Stimulated activated effector memory CD8-positive, alpha-beta T cell treated with anti-CD3 and anti-CD28 coated beads, Interleukin-12 subunit alpha, Interleukin-12 subunit beta, amount 100 ng/mL, for 72 hours (primary cell): ENCODE measurements at regions not wholly inside any gene's neighbourhood (a gene's known extent, or its start where the extent isn't known, plus 50 kb on each side); places are given as distances from the start of the nearest gene placed in this dataset.
"Not testable (repeated sequence)": the region's sequence is repeated elsewhere in the genome, so short reads cannot be mapped to it uniquely, and the experiment has no call there.

ENCODE experiments used
- ATAC-seq: fragments of 150-1000 bp; cut with Tn5 transposase; 2 replicates; pipeline ENCODE4 v1.10.0; 2021
- DNase-seq, 2 donors: peaks; one replicate each; pipeline ENCODE4 v3.0.0; 2021 to 2022; ENCODE audit warnings: low spot score in 2 of 2
- H3K27ac Mint-ChIP-seq: one replicate; pipeline ENCODE4 v1.8.0; 2022; ENCODE audit warnings: mild to moderate bottlenecking, mixed read lengths
- H3K36me3 Mint-ChIP-seq: one replicate; pipeline ENCODE4 v1.8.0; 2022; ENCODE audit warnings: mild to moderate bottlenecking, mixed read lengths
- H3K4me1 Mint-ChIP-seq: one replicate; pipeline ENCODE4 v1.8.0; 2022; ENCODE audit warnings: mixed read lengths
- H3K4me3 Mint-ChIP-seq: one replicate; pipeline ENCODE4 v1.8.0; 2022; ENCODE audit warnings: mild to moderate bottlenecking, mixed read lengths
- H3K9me3 Mint-ChIP-seq: one replicate; pipeline ENCODE4 v1.8.0; 2022; ENCODE audit warnings: mixed read lengths

DNA sequence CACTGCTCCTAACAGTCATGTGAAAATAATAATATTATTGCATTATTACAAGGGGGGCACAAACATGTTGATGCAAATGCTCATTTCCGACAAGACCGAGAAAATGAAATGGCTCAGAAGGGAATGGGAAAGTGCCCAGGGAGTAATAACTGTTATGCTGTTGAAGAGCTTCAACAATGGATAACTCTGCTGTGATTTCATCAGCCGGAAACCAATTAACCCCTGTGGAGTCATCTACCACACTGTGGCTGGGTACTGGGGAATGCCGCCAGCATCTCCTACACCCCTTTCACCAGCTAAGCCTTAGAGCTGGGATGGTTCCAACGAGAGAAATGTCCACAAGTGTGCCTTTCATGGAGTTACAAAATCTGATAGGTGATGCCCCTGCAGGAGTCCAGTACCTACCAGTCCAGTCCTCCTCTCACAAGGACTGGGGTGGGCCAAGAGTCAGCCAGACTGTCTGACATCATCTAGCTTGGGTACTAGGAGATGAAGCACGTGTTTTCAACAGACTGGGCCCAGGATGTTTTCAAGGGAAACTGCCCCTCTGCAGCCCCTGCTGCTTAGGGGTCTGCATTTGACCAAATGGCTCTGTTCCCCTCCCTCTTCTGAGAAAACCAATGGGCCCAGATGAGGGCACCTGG is 509.3 kb upstream of the CCDC196 start:
- no peak overlapping the region for H3K4me3 Mint-ChIP-seq
- H3K4me1 Mint-ChIP-seq = no peaks in the 10 kb centered on the region
- DNase-seq = no peak
- no peaks in the 10 kb centered on the region for H3K36me3 Mint-ChIP-seq
- H3K9me3 Mint-ChIP-seq = peaks cover 5% of the 10 kb centered on the region
- H3K27ac Mint-ChIP-seq = no peak overlapping the region
- no peak for ATAC-seq

DNA sequence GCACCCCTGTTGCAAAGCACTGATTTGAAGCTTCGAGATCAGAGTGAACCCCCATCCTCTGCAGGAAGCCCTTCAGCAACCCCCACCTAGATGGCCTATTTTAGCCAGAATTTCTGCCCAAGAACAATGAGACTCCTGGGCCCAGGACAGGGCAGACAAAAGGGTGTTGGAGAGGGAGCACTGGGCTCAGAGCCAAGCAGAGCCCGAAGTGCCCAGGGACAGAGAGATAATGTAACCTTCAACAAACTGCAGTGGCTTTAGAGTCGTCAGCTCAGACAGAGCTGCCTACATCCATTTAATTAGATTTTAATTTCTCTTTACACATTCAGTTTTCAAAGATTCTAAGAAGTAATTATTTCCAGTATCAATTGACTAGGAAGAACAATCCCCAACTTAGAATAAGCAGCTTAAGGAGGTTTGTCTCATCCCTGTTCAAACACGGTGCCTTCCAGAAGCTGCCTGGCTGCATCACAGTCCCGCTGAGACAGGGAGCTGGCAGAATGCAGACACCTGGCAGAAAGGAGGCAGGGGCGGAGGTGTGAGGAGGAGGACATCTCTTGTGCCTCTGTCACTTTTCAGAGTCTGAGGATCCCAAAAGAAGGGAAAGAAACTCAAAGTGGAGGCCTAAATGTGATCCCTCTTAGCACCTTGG is 504.9 kb upstream of the CCDC196 start:
- ATAC-seq = no peak
- H3K36me3 Mint-ChIP-seq = no peaks in the 10 kb centered on the region
- no peak overlapping the region for H3K4me3 Mint-ChIP-seq
- DNase-seq = no peak
- no peak overlapping the region for H3K27ac Mint-ChIP-seq
- H3K4me1 Mint-ChIP-seq = peaks cover 8% of the 10 kb centered on the region
- peaks cover 5% of the 10 kb centered on the region for H3K9me3 Mint-ChIP-seq

DNA sequence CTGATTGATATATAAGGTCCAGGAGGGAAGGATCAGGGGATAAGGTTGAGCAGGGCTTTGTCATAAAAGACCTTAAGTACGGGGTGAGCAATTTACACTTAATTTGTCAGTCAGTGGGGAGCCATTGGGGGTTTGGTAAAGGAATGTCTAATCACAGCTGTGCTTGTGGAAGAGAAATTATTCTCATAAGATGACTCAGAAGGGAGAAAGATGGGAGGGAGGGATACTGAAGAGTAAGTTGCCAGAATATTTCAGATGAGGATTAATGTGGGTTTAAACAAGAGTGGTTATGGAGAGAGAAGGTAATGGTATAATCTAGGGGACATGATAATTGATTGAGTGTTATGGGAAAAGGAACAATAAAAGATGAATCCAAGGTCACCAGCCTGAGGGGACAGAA is 500.1 kb upstream of the CCDC196 start:
- Mint-ChIP-seq H3K36me3 (no peaks in the 10 kb centered on the region), H3K9me3 (no peaks in the 10 kb centered on the region), H3K27ac (no peak overlapping the region), H3K4me3 (no peak overlapping the region), H3K4me1 (peaks cover 13% of the 10 kb centered on the region)
- DNase-seq (no peak), ATAC-seq (no peak)

DNA sequence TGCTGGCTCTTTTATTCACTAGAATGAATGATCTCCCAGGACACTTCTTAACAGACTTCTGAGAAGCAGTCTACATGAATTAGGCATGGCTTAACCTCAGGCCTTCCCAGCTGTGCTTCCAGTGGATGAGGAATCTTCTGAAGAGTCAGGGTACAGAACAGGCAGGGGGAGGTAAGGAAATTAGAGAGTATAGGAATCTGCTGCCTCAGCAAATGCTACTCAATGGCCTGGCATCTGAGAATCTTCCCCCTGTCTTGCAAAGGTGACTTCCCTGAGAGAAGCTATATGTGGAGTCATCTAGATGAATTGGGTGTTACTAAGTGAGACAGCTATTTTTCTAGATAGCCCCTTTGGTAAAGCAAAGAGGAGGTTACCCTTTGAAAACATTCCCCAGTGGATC is 496.2 kb upstream of the CCDC196 start:
- H3K4me3 Mint-ChIP-seq = no peak overlapping the region
- H3K4me1 Mint-ChIP-seq = peaks cover 35% of the 10 kb centered on the region
- no peak for ATAC-seq
- no peaks in the 10 kb centered on the region for H3K9me3 Mint-ChIP-seq
- DNase-seq = no peak
- H3K36me3 Mint-ChIP-seq = no peaks in the 10 kb centered on the region
- H3K27ac Mint-ChIP-seq = no peak overlapping the region

DNA sequence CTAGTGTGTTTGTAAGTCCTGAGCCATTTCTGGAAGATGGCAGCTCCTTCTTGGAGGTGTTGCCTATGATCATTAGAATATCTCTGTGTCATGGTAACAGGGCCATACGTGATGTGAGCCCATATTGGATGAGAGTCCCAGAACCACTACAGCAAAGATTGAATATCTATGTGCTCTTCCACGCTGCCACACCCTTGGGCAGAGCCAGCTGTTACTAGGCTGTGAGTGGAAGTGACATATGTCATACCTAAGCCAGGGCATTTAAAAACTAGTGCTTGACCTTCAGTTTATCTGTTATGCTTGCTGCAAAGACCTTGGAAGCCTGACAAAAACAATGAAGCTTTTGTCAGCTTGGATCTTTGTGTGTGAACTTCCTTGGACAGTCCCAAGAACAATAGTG is 495.1 kb upstream of the CCDC196 start:
- H3K4me3 Mint-ChIP-seq = no peak overlapping the region
- no peaks in the 10 kb centered on the region for H3K9me3 Mint-ChIP-seq
- no peak for DNase-seq
- H3K4me1 Mint-ChIP-seq = peaks cover 29% of the 10 kb centered on the region
- no peak overlapping the region for H3K27ac Mint-ChIP-seq
- ATAC-seq = no peak
- no peaks in the 10 kb centered on the region for H3K36me3 Mint-ChIP-seq

DNA sequence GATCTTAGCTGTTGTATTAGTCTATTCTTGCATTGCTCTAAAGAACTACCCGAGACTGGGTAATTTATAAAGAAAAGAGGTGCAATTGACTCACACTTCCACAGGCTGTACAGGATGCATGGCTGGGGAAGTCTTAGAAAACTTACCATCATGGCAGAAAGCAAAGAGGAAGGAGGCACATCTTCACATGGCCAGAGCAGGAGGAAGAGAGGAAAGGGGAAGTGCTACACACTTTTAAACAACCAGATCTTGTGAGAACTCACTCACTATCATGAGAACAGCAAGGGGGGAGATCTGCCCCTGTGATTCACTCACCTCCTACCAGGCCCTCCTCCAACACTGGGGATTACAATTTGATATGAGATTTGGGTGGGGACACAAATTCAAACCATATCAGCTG is 494.2 kb upstream of the CCDC196 start:
- H3K36me3 Mint-ChIP-seq, H3K27ac Mint-ChIP-seq, H3K4me3 Mint-ChIP-seq, DNase-seq, H3K9me3 Mint-ChIP-seq, ATAC-seq: not testable (repeated sequence)
- H3K4me1 Mint-ChIP-seq = peaks cover 22% of the 10 kb centered on the region

DNA sequence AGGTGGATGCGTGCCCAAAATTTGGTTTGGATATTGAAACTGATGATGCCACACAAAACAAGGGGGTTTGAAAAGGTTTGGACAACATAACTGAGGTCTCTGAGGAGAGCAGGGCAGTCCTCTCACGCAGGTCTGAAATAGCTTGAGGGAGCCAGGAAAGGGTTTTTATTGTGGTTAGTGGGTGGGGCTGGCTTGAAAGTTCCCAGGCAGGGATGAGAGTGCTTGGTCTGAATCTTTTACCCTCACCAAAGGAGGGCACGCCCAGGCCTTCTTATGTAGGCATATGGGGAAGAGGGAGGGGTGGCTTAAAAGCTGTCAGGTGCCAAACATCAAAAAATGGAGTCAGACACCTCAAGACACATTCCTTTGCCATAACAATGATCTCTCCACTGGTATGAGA is 493.1 kb upstream of the CCDC196 start:
- Mint-ChIP-seq H3K9me3 (no peaks in the 10 kb centered on the region), H3K27ac (no peak overlapping the region), H3K4me3 (no peak overlapping the region), H3K36me3 (no peaks in the 10 kb centered on the region), H3K4me1 (peaks cover 22% of the 10 kb centered on the region)
- DNase-seq = no peak
- ATAC-seq = no peak

DNA sequence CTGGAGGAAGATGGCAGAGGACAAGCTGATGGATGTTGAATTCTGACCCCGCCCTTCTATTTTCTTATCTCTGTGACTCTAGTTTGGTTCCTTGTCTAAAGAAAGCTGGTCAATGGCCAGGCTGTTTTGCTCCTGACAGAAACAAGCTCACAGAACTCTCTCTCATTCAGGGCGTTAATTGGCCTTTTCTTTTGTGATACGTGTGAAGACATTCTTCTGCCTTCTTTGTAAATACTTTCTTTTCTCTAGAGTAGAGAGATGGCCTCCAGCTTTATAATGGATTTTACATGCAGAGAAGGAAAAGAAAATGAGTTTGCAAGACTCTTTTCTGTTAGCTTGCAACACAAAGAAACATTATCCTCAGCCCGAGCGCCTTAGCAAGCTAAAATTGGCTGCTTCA is 492.2 kb upstream of the CCDC196 start:
- peaks cover 22% of the 10 kb centered on the region for H3K4me1 Mint-ChIP-seq
- H3K4me3 Mint-ChIP-seq = no peak overlapping the region
- ATAC-seq (no peak), DNase-seq (no peak)
- H3K27ac Mint-ChIP-seq = no peak overlapping the region
- no peaks in the 10 kb centered on the region for H3K9me3 Mint-ChIP-seq
- no peaks in the 10 kb centered on the region for H3K36me3 Mint-ChIP-seq

DNA sequence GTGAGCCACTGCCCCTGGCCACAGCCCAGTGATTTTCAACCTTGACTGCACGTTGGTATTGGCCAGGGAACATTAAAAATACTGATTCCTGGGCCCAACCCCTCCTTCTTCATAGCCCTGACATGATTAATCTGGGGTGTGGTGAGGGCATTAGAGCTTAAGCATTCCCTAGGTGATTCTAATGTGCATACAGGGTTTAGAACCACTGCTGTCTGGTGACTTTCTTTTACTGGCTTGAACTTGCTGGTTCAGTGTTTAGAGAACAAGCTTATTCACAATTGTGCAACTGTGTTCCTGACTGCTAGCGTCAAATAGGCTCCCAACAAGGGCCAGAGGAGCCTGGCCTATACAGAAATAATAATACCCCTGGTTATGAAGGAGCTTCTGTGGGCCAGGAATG is 488.8 kb upstream of the CCDC196 start:
- H3K9me3 Mint-ChIP-seq = peaks cover 13% of the 10 kb centered on the region
- no peak for DNase-seq
- ATAC-seq = no peak

GRCh38 chr14:65999865-66000264 is 486.3 kb upstream of the CCDC196 start:
- Mint-ChIP-seq H3K27ac (no peak overlapping the region), H3K9me3 (peaks cover 16% of the 10 kb centered on the region), H3K4me3 (no peak overlapping the region), H3K36me3 (no peaks in the 10 kb centered on the region), H3K4me1 (no peaks in the 10 kb centered on the region)
- no peak for ATAC-seq
- DNase-seq = no peak

More for the DNA sequence above, 488.8 kb upstream of the CCDC196 start:
- H3K27ac Mint-ChIP-seq = no peak overlapping the region
- peaks cover 12% of the 10 kb centered on the region for H3K4me1 Mint-ChIP-seq
- H3K4me3 Mint-ChIP-seq = no peak overlapping the region
- no peaks in the 10 kb centered on the region for H3K36me3 Mint-ChIP-seq

- DNase-seq (no peak), ATAC-seq (no peak)
- H3K27ac Mint-ChIP-seq = no peak overlapping the region
- H3K36me3 Mint-ChIP-seq = no peaks in the 10 kb centered on the region
- H3K4me1 Mint-ChIP-seq = no peaks in the 10 kb centered on the region
- H3K9me3 Mint-ChIP-seq = peaks cover 16% of the 10 kb centered on the region
- H3K4me3 Mint-ChIP-seq = no peak overlapping the region
These were observed 485.4 kb upstream of the CCDC196 start for GRCh38 chr14:66000766-66001165.

DNA sequence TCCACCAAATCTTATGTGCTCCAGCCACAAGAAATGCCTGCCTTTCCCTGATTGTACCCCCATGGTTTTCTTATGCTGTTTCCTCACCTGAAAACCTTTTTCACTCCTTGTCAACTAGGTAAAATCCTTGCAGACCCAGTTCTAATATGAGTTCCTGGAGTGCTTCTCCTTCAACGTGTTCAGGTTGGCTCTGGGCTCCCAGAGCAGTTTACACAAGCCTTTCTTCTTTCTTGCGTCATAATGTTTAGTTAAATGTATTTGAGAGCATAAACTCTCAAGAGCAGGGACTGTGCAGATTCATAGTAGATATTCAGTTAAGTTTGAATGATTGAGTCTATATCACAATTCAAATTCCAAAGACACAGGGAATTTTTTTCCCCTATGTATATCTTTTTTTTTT is 484.8 kb upstream of the CCDC196 start:
- ATAC-seq = no peak
- Mint-ChIP-seq H3K4me3 (no peak overlapping the region), H3K36me3 (no peaks in the 10 kb centered on the region)

GRCh38 chr14:66003082-66003730 is 483.0 kb upstream of the CCDC196 start:
- Mint-ChIP-seq H3K9me3 (peaks cover 16% of the 10 kb centered on the region), H3K36me3 (no peaks in the 10 kb centered on the region), H3K4me3 (no peak overlapping the region), H3K4me1 (no peaks in the 10 kb centered on the region), H3K27ac (no peak overlapping the region)
- ATAC-seq (no peak), DNase-seq (no peak)

More for the DNA sequence above, 484.8 kb upstream of the CCDC196 start:
- DNase-seq = no peak
- Mint-ChIP-seq H3K9me3 (peaks cover 16% of the 10 kb centered on the region), H3K4me1 (no peaks in the 10 kb centered on the region), H3K27ac (no peak overlapping the region)

DNA sequence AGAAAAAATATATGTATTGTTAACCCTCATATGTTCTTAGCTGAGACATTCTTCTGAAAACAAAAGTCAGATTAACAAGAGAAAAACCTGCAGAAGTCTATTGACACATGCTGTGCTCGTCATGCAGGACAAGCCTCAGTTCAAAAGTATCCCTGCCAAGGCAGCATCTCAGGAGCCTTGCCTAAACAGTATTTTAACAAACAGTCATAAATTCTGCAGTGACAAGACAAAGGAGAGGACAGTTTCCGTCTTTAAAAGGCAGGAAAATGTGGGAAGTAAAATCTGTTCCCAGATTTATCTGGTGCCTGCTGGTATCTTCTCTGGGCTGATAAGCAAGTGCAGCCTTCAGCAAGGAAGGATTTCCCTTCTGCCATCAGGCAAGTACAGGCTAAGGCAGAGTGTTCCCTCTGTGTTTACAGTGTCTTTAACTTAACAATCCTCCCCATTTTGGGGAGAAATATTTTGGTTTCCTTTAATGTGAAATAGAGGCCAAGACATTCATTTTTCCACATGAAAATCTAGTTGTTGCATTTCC is 480.2 kb upstream of the CCDC196 start:
- Mint-ChIP-seq H3K4me1 (peaks cover 5% of the 10 kb centered on the region), H3K27ac (no peak overlapping the region), H3K4me3 (no peak overlapping the region), H3K36me3 (no peaks in the 10 kb centered on the region), H3K9me3 (peaks cover 9% of the 10 kb centered on the region)
- ATAC-seq (no peak), DNase-seq (no peak)

DNA sequence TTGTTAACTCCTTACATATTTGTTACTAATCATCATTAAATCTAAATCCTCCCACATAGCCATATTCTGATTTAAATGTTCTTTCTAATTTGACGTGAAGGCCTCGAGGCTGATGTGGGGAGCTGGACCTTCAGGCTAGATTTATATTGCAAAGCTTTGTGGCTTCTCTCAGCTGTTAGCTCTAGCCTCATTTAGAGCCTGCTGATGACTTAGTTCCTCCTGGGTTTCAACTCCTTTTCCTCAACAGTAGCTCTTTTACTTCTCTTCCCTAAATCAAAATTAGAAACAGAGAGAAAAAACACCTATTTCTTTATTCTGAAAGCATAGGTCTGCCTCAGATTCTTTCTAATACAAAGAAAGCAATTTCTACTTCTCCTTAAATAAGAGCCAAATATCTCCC is 477.5 kb upstream of the CCDC196 start:
- Mint-ChIP-seq H3K4me1 (peaks cover 11% of the 10 kb centered on the region), H3K36me3 (no peaks in the 10 kb centered on the region), H3K4me3 (no peak overlapping the region), H3K27ac (no peak overlapping the region), H3K9me3 (peaks cover 2% of the 10 kb centered on the region)
- ATAC-seq = no peak
- no peak for DNase-seq

GRCh38 chr14:66009089-66009488 is 477.1 kb upstream of the CCDC196 start:
- ATAC-seq (no peak), DNase-seq (no peak)
- no peak overlapping the region for H3K4me3 Mint-ChIP-seq
- peaks cover 11% of the 10 kb centered on the region for H3K4me1 Mint-ChIP-seq
- H3K36me3 Mint-ChIP-seq = no peaks in the 10 kb centered on the region
- no peak overlapping the region for H3K27ac Mint-ChIP-seq
- H3K9me3 Mint-ChIP-seq = peaks cover 2% of the 10 kb centered on the region
